BE2C (cell line): ENCODE measurements at regions not wholly inside any gene's neighbourhood (a gene's known extent, or its start where the extent isn't known, plus 50 kb on each side); places are given as distances from the start of the nearest gene placed in this dataset.

Experiments
- DNase-seq: peaks from one replicate; pipeline ENCODE4 v3.0.0-alpha.2; 2020
- H3K27me3 ChIP-seq: fragments of 250-450 bp; sonication (Bioruptor Pico); 2 replicates; pipeline ENCODE4 v1.5.1; 2020; ENCODE audit warnings: mild to moderate bottlenecking
- H3K36me3 ChIP-seq: fragments of 250-450 bp; sonication (Bioruptor Pico); 2 replicates; pipeline ENCODE4 v1.5.1; 2020; ENCODE audit warnings: mild to moderate bottlenecking
- H3K4me1 ChIP-seq: fragments of 250-450 bp; sonication (Bioruptor Pico); 2 replicates; pipeline ENCODE4 v1.5.1; 2020
- H3K4me3 ChIP-seq: 2 replicates; pipeline ENCODE4 v1.5.1; 2011; ENCODE audit warnings: low read depth, low read length
- H3K9me3 ChIP-seq: fragments of 250-450 bp; sonication (Bioruptor Pico); 2 replicates; pipeline ENCODE4 v1.5.1; 2020
- TF ChIP-seq, protein P1 (sequence below): IDR thresholded peaks from 2 replicates; pipeline ENCODE4 v1.5.1; 2012; ENCODE audit warnings: mild to moderate bottlenecking, low read depth, low read length

DNA sequence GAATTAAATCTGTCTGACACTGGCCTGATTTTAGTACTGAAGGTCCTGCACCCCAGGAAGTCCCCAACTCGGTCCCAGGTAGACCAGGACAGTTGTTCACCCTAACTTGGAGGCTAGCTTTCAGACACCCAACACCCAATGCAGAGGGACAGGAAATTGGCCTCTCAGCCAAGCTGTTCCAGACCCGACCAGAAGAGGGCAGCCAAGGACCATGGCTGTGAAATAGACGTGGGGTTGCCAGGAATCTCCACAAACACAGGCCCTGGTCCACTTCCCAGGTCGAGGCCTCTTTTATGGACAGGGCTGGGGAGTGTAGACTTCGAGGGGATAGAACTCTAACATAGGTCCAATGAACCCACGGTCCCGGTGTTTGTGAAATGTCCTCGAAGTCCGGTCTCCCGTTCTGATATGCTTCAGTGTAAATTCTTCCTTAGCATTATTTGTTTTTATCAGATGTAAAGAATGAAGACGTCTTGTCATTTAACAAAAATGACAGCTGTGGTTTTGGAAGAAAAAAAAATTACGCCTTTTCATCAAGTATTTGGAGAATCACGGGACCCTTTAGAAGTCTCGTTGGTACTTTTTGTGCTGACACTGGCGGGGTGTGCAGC, 260.3 kb upstream of the ADAMTS16 start:
- H3K4me3 ChIP-seq: no peak overlapping the region

DNA sequence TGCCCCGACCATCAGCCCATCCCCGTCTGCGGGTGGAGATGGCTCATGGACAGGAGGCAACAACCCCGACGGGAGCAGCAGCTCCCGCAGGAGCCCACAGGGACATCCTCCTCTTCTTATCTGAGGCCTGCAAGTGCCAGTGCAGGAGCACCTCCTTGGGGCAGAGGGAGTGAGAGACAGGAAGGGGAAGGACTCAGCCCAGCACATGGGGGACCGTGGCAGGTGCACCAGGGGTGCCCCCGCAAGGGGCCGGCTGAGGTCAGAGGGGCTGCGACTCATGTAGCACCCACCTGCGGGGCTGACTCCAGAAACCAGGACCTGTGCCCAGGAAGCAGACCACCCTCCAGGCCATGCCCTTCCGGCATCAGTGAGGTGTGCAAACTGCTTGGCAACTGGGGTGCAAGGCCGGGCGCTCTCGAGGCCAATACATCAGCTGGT, 259.8 kb upstream of the ADAMTS16 start:
- Histone ChIP-seq H3K4me1 (no peaks in the 10 kb centered on the region), H3K9me3 (no peaks in the 10 kb centered on the region), H3K36me3 (no peaks in the 10 kb centered on the region), H3K4me3 (no peak overlapping the region), H3K27me3 (no peaks in the 10 kb centered on the region)
- TF ChIP-seq, protein P1, sequence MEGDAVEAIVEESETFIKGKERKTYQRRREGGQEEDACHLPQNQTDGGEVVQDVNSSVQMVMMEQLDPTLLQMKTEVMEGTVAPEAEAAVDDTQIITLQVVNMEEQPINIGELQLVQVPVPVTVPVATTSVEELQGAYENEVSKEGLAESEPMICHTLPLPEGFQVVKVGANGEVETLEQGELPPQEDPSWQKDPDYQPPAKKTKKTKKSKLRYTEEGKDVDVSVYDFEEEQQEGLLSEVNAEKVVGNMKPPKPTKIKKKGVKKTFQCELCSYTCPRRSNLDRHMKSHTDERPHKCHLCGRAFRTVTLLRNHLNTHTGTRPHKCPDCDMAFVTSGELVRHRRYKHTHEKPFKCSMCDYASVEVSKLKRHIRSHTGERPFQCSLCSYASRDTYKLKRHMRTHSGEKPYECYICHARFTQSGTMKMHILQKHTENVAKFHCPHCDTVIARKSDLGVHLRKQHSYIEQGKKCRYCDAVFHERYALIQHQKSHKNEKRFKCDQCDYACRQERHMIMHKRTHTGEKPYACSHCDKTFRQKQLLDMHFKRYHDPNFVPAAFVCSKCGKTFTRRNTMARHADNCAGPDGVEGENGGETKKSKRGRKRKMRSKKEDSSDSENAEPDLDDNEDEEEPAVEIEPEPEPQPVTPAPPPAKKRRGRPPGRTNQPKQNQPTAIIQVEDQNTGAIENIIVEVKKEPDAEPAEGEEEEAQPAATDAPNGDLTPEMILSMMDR: no peak
- no peak for DNase-seq

More for the DNA sequence above, 260.3 kb upstream of the ADAMTS16 start:
- H3K9me3 ChIP-seq: no peaks in the 10 kb centered on the region
- no peaks in the 10 kb centered on the region for H3K4me1 ChIP-seq
- TF ChIP-seq, protein P1: peak; percentile 99
- no peaks in the 10 kb centered on the region for H3K27me3 ChIP-seq
- H3K36me3 ChIP-seq: no peaks in the 10 kb centered on the region
- DNase-seq: peak; percentile 79

GRCh38 chr5:4881366-4882002, 258.6 kb upstream of the ADAMTS16 start:
- no peaks in the 10 kb centered on the region for H3K27me3 ChIP-seq

GRCh38 chr5:4882186-4882585, 257.9 kb upstream of the ADAMTS16 start:
- Histone ChIP-seq H3K4me3 (no peak overlapping the region), H3K4me1 (no peaks in the 10 kb centered on the region), H3K9me3 (no peaks in the 10 kb centered on the region), H3K36me3 (no peaks in the 10 kb centered on the region), H3K27me3 (no peaks in the 10 kb centered on the region)
- DNase-seq: no peak
- TF ChIP-seq, protein P1: no peak

More at GRCh38 chr5:4881366-4882002, 258.6 kb upstream of the ADAMTS16 start:
- TF ChIP-seq, protein P1: no peak
- Histone ChIP-seq H3K9me3 (no peaks in the 10 kb centered on the region), H3K4me3 (no peak overlapping the region), H3K36me3 (no peaks in the 10 kb centered on the region), H3K4me1 (no peaks in the 10 kb centered on the region)
- DNase-seq: no peak

DNA sequence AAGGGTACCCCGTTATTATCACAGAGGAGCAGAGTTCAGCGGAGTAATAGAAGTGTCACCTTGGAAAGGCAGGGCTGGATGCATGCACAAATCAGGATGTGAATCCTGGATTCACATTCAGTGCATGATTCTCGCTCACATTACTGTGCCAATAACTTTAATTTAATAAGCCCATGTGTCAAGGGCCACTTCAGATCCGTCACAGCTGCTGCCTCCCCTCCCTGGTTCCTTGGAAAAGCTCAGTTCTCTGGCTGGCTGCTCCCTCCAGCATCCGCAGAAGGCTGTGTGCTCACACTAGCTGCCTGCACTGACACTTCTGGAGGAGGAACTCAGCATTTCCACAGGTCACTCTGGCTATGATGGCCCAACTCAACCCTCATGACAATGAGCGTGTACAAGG, 256.8 kb upstream of the ADAMTS16 start:
- no peaks in the 10 kb centered on the region for H3K9me3 ChIP-seq
- TF ChIP-seq, protein P1: no peak
- no peaks in the 10 kb centered on the region for H3K27me3 ChIP-seq
- no peak overlapping the region for H3K4me3 ChIP-seq
- H3K36me3 ChIP-seq: no peaks in the 10 kb centered on the region
- H3K4me1 ChIP-seq: no peaks in the 10 kb centered on the region
- no peak for DNase-seq
